ENCODE measurements at regions not wholly inside any gene's neighbourhood (a gene's known extent, or its start where the extent isn't known, plus 50 kb on each side); places are given as distances from the start of the nearest gene placed in this dataset.

DNA sequence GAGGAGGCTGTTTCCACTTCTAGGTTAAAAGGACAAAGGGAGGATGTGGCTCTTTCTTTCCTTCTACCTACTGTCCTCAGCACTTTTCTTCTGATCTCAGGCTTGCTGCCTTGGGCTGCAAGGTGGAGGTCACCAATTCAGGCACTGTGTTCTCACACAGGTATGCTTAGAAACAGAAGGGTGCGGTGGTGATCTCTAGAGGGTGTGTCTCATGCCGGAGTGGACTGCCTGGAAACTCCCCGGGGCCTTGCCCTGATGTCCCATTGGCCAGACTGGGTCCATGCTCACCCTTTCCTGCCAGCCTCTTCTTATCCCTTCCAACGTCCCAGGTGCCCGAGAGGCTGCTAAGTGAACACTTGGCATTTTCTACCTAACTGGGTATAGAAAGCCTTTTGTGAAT is 1197.6 kb downstream of the AACS start:
- ATAC-seq (no peak), DNase-seq (ENCODE audit: low spot score) (no peak)
- Mint-ChIP-seq H3K4me3 (no peak overlapping the region), H3K36me3 (peaks cover 75% of the 10 kb centered on the region), H3K27ac (no peak overlapping the region), H3K4me1 (no peaks in the 10 kb centered on the region), H3K27me3 (ENCODE audit: low read depth) (peaks cover 9% of the 10 kb centered on the region), H3K9me3 (peaks cover 90% of the 10 kb centered on the region)
- ChIA-PET CTCF (no interaction called here), POLR2A (no interaction called here)
- TF ChIP-seq, protein P1, sequence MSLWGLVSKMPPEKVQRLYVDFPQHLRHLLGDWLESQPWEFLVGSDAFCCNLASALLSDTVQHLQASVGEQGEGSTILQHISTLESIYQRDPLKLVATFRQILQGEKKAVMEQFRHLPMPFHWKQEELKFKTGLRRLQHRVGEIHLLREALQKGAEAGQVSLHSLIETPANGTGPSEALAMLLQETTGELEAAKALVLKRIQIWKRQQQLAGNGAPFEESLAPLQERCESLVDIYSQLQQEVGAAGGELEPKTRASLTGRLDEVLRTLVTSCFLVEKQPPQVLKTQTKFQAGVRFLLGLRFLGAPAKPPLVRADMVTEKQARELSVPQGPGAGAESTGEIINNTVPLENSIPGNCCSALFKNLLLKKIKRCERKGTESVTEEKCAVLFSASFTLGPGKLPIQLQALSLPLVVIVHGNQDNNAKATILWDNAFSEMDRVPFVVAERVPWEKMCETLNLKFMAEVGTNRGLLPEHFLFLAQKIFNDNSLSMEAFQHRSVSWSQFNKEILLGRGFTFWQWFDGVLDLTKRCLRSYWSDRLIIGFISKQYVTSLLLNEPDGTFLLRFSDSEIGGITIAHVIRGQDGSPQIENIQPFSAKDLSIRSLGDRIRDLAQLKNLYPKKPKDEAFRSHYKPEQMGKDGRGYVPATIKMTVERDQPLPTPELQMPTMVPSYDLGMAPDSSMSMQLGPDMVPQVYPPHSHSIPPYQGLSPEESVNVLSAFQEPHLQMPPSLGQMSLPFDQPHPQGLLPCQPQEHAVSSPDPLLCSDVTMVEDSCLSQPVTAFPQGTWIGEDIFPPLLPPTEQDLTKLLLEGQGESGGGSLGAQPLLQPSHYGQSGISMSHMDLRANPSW (CRISPR knock-in tag; conservative IDR thresholded peaks at IDR 0.05; ENCODE audit: low read depth) = no peak
- TF ChIP-seq TEAD4 (CRISPR knock-in tag; IDR thresholded peaks at IDR 0.05) = no peak

DNA sequence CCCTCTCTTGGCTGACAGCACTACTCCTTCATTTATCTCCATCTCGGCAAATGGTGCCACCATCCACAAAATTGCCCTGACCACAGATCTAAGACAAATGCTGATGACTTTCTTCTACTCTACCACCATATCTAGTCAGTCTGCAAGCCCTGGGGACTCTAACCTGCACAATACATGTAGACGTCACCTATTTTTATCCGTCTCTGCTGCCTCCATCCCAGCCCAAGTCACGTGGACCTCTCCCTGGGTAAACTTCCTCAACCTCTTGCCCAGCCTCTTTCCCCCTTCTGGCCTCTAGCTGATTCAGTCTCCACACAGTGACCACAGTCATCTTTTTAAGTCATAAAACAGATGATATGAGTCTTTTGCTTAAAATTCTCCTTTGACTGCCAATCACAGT is 1203.0 kb downstream of the AACS start:
- ATAC-seq = no peak
- no peak for DNase-seq (ENCODE audit: low spot score)
- TF ChIP-seq RORB (CRISPR knock-in tag; IDR thresholded peaks at IDR 0.05) (no peak), TEAD4 (CRISPR knock-in tag; IDR thresholded peaks at IDR 0.05) (no peak), EMX1 (CRISPR knock-in tag; IDR thresholded peaks at IDR 0.05) (no peak), TCF7 (CRISPR knock-in tag; IDR thresholded peaks at IDR 0.05; ENCODE audit: low read depth) (no peak), SMAD4 (CRISPR knock-in tag; IDR thresholded peaks at IDR 0.05) (no peak), CBFB (CRISPR knock-in tag; IDR thresholded peaks at IDR 0.05; ENCODE audit: low read depth) (no peak), TP53 (CRISPR knock-in tag; IDR thresholded peaks at IDR 0.05) (no peak), ZNF317 (CRISPR knock-in tag; IDR thresholded peaks at IDR 0.05; ENCODE audit: borderline replicate concordance, low read depth) (no peak), GRHL2 (CRISPR knock-in tag; IDR thresholded peaks at IDR 0.05; ENCODE audit: insufficient replicate concordance, severe bottlenecking) (no peak), ZNF263 (CRISPR knock-in tag; IDR thresholded peaks at IDR 0.05; ENCODE audit: low read depth) (no peak), IRF2 (CRISPR knock-in tag; IDR thresholded peaks at IDR 0.05; ENCODE audit: borderline replicate concordance, low read depth) (no peak), PRRX2 (CRISPR knock-in tag; IDR thresholded peaks at IDR 0.05) (no peak)
- TF ChIP-seq, protein P2, sequence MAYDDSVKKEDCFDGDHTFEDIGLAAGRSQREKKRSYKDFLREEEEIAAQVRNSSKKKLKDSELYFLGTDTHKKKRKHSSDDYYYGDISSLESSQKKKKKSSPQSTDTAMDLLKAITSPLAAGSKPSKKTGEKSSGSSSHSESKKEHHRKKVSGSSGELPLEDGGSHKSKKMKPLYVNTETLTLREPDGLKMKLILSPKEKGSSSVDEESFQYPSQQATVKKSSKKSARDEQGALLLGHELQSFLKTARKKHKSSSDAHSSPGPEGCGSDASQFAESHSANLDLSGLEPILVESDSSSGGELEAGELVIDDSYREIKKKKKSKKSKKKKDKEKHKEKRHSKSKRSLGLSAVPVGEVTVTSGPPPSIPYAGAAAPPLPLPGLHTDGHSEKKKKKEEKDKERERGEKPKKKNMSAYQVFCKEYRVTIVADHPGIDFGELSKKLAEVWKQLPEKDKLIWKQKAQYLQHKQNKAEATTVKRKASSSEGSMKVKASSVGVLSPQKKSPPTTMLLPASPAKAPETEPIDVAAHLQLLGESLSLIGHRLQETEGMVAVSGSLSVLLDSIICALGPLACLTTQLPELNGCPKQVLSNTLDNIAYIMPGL (CRISPR knock-in tag; IDR thresholded peaks at IDR 0.05) = no peak
- TF ChIP-seq, protein P3, sequence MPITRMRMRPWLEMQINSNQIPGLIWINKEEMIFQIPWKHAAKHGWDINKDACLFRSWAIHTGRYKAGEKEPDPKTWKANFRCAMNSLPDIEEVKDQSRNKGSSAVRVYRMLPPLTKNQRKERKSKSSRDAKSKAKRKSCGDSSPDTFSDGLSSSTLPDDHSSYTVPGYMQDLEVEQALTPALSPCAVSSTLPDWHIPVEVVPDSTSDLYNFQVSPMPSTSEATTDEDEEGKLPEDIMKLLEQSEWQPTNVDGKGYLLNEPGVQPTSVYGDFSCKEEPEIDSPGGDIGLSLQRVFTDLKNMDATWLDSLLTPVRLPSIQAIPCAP (CRISPR knock-in tag; IDR thresholded peaks at IDR 0.05) = no peak
- TF ChIP-seq, protein P4, sequence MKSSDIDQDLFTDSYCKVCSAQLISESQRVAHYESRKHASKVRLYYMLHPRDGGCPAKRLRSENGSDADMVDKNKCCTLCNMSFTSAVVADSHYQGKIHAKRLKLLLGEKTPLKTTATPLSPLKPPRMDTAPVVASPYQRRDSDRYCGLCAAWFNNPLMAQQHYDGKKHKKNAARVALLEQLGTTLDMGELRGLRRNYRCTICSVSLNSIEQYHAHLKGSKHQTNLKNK (CRISPR knock-in tag; IDR thresholded peaks at IDR 0.05) = no peak
- TF ChIP-seq, protein P5, sequence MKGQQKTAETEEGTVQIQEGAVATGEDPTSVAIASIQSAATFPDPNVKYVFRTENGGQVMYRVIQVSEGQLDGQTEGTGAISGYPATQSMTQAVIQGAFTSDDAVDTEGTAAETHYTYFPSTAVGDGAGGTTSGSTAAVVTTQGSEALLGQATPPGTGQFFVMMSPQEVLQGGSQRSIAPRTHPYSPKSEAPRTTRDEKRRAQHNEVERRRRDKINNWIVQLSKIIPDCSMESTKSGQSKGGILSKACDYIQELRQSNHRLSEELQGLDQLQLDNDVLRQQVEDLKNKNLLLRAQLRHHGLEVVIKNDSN (CRISPR knock-in tag; IDR thresholded peaks at IDR 0.05) = no peak
- Mint-ChIP-seq H3K36me3 (peaks cover 84% of the 10 kb centered on the region), H3K27ac (no peak overlapping the region), H3K4me1 (no peaks in the 10 kb centered on the region), H3K9me3 (peaks cover 91% of the 10 kb centered on the region), H3K27me3 (ENCODE audit: low read depth) (peaks cover 16% of the 10 kb centered on the region), H3K4me3 (no peak overlapping the region)
- CTCF ChIA-PET = no interaction called here
- POLR2A ChIA-PET = no interaction called here

DNA sequence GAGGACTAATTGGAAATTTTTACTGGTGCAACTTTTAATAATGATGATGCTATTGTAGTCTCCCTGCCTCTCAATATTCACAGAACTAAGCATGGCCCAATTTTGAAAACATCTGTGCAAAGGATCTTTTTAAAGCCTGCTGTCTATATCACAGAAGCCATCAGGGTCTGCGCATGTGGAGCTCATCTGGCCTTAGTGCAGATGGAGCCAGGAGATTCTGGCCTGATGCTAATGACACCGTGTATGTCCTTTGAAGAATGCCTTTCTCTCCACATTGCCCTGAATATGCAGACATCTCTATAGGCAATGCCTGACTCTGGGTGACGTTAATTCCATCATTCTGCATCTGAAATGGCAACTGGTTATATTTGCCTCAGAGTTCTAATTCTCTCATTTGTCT is 1205.9 kb downstream of the AACS start:
- no peak for ATAC-seq
- no peaks in the 10 kb centered on the region for H3K4me1 Mint-ChIP-seq
- peaks cover 90% of the 10 kb centered on the region for H3K9me3 Mint-ChIP-seq
- H3K27me3 Mint-ChIP-seq (ENCODE audit: low read depth) = peaks cover 27% of the 10 kb centered on the region
- peaks cover 87% of the 10 kb centered on the region for H3K36me3 Mint-ChIP-seq
- DNase-seq (ENCODE audit: low spot score) = no peak
- no peak overlapping the region for H3K4me3 Mint-ChIP-seq
- ChIA-PET CTCF (no interaction called here), POLR2A (no interaction called here)
- H3K27ac Mint-ChIP-seq = no peak overlapping the region
- TF ChIP-seq ATF1 (CRISPR knock-in tag; IDR thresholded peaks at IDR 0.05) (no peak), TCF7 (CRISPR knock-in tag; IDR thresholded peaks at IDR 0.05; ENCODE audit: low read depth) (no peak), ETV6 (CRISPR knock-in tag; IDR thresholded peaks at IDR 0.05) (no peak), HMGA2 (CRISPR knock-in tag; IDR thresholded peaks at IDR 0.05) (no peak), SMAD4 (CRISPR knock-in tag; IDR thresholded peaks at IDR 0.05) (no peak)
- TF ChIP-seq, protein P6, sequence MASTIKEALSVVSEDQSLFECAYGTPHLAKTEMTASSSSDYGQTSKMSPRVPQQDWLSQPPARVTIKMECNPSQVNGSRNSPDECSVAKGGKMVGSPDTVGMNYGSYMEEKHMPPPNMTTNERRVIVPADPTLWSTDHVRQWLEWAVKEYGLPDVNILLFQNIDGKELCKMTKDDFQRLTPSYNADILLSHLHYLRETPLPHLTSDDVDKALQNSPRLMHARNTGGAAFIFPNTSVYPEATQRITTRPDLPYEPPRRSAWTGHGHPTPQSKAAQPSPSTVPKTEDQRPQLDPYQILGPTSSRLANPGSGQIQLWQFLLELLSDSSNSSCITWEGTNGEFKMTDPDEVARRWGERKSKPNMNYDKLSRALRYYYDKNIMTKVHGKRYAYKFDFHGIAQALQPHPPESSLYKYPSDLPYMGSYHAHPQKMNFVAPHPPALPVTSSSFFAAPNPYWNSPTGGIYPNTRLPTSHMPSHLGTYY (CRISPR knock-in tag; IDR thresholded peaks at IDR 0.05) = no peak
- TF ChIP-seq, protein P5 (CRISPR knock-in tag; IDR thresholded peaks at IDR 0.05) = no peak
